PC-3 (cell line): ENCODE measurements at regions not wholly inside any gene's neighbourhood (a gene's known extent, or its start where the extent isn't known, plus 50 kb on each side); places are given as distances from the start of the nearest gene placed in this dataset.

Experiments
- ATAC-seq: fragments of 200-7000 bp; cut with Tn5 transposase; 2 replicates; pipeline ENCODE4 v1.9.1; 2020; ENCODE audit warnings: mild to moderate bottlenecking, moderate library complexity
- BruUV-seq: library from RNA; stranded (reverse); fragments of 400-500 nt; replicated peaks from 2 replicates; lab custom pipeline; 2021; lab: Mats Ljungman, UMichigan
- CTCF ChIA-PET: fragments of 300-600 bp; sonication (Branson Sonifier 250); formaldehyde crosslinking; loops from one replicate; lab custom pipeline; 2022; ENCODE audit warnings: antibody characterized with exemption; lab: Charles Lee
- POLR2A ChIA-PET: fragments of 300-600 bp; sonication (Branson Sonifier 250); formaldehyde crosslinking; loops from one replicate; lab custom pipeline; 2022; ENCODE audit warnings: antibody characterized with exemption; ENCODE audit not compliant: unreplicated experiment; lab: Charles Lee
- DNase-seq: peaks from one replicate; pipeline ENCODE4 v3.0.0-alpha.2; 2015
- H2AFZ ChIP-seq: fragments of 300-600 bp; sonication (generic); 2 replicates; pipeline ENCODE4 v1.6.0; 2016; ENCODE audit warnings: antibody characterized with exemption, low read length
- H3F3A ChIP-seq: fragments of 300-600 bp; sonication (generic); one replicate; pipeline ENCODE4 v1.6.0; 2017; ENCODE audit warnings: antibody characterized with exemption, low read length, control low read depth, mild to moderate bottlenecking; ENCODE audit not compliant: unreplicated experiment
- H3K27ac ChIP-seq: fragments of 300-600 bp; sonication (generic); 2 replicates; pipeline ENCODE4 v1.5.1; 2016; ENCODE audit warnings: mild to moderate bottlenecking, low read length
- H3K27me3 ChIP-seq: fragments of 300-600 bp; sonication (generic); 2 replicates; pipeline ENCODE4 v1.6.1; 2016; ENCODE audit warnings: low read length, mixed read lengths
- H3K36me3 ChIP-seq: fragments of 300-600 bp; sonication (generic); 2 replicates; pipeline ENCODE4 v1.6.1; 2016; ENCODE audit warnings: low read depth, mixed run types, low read length, mixed read lengths
- H3K4me1 ChIP-seq: fragments of 300-600 bp; sonication (generic); 2 replicates; pipeline ENCODE4 v1.5.1; 2016; ENCODE audit warnings: low read length; ENCODE audit not compliant: insufficient read depth
- H3K4me2 ChIP-seq: fragments of 300-600 bp; sonication (generic); 2 replicates; pipeline ENCODE4 v1.6.0; 2016; ENCODE audit warnings: low read length
- H3K4me3 ChIP-seq: fragments of 300-600 bp; sonication (generic); 2 replicates; pipeline ENCODE4 v1.5.1; 2016; ENCODE audit warnings: mild to moderate bottlenecking, low read length, mixed read lengths
- H3K79me2 ChIP-seq: fragments of 300-600 bp; sonication (generic); 2 replicates; pipeline ENCODE4 v1.6.1; 2017; ENCODE audit warnings: low read length, mixed read lengths
- H3K9ac ChIP-seq: fragments of 300-600 bp; sonication (generic); 2 replicates; pipeline ENCODE4 v1.6.0; 2016; ENCODE audit warnings: mild to moderate bottlenecking, low read length
- H3K9me2 ChIP-seq: fragments of 300-600 bp; sonication (generic); replicated peaks from 2 replicates; pipeline ENCODE4 v1.6.1; 2016; ENCODE audit warnings: mixed run types, low read length, mixed read lengths
- H3K9me3 ChIP-seq: fragments of 300-600 bp; sonication (generic); 2 replicates; pipeline ENCODE4 v1.6.1; 2016; ENCODE audit warnings: low read length, mixed read lengths
- H4K20me1 ChIP-seq: fragments of 300-600 bp; sonication (generic); 2 replicates; pipeline ENCODE4 v1.6.1; 2016; ENCODE audit warnings: low read length, mixed read lengths
- EZH2 ChIP-seq: fragments of 300-600 bp; sonication (generic); IDR thresholded peaks from one replicate; pipeline ENCODE4 v1.6.1; 2017; ENCODE audit warnings: antibody characterized with exemption, mild to moderate bottlenecking, low read length; ENCODE audit not compliant: unreplicated experiment
- EZH2phosphoT487 ChIP-seq: fragments of 300-600 bp; sonication (generic); IDR thresholded peaks from 2 replicates; pipeline ENCODE4 v1.6.1; 2018; ENCODE audit warnings: mild to moderate bottlenecking, antibody characterized with exemption, low read length, borderline replicate concordance
- intact Hi-C: fragments of 100-400 bp; cut with micrococcal nuclease; formaldehyde crosslinking; loops from 2 replicates; pipeline ENCODE4 v1.9.0; 2023
- TF ChIP-seq, protein P1 (sequence below): fragments of 300-600 bp; sonication (generic); conservative IDR thresholded peaks from 2 replicates; pipeline ENCODE4 v1.5.1; 2017; ENCODE audit warnings: antibody characterized with exemption, low read depth, mild to moderate bottlenecking, low read length

DNA sequence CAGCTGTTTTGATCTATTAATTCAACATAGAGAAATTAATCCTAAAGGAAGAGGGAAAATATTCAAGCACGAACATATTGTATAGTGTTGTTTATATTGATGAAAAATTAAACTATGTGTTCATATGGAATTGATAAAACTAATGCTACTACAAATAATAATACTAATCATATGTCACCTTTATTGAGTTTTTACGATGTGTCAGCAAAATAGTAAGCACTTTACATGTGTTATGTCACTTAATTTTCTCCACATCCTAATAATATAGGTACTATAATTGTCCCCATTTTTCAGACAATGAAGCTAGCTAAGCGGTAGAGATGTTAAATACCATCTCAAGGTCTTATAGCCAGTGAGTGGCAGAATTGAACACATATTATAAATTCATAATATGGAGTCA is 2008.5 kb upstream of the WWC1 start:
- H3K27ac ChIP-seq: no peak overlapping the region
- H4K20me1 ChIP-seq: no peaks in the 10 kb centered on the region
- 0 out of 2 replicates have a peak, but pooled peaks cover 8% of the 10 kb centered on the region for H3K9me3 ChIP-seq
- H3K36me3 ChIP-seq: no peaks in the 10 kb centered on the region
- H3K9me2 ChIP-seq: no peaks in the 10 kb centered on the region
- H2AFZ ChIP-seq: no peak overlapping the region
- H3K4me2 ChIP-seq: no peak overlapping the region
- H3F3A ChIP-seq: no peaks in the 10 kb centered on the region
- DNase-seq (no peak), ATAC-seq (no peak)
- H3K27me3 ChIP-seq: no peaks in the 10 kb centered on the region
- H3K4me3 ChIP-seq: no peak overlapping the region
- intact Hi-C loops: no loop called here
- H3K4me1 ChIP-seq: no peaks in the 10 kb centered on the region
- ChIA-PET CTCF (no interaction called here), POLR2A (no interaction called here)
- H3K9ac ChIP-seq: no peak overlapping the region
- BruUV-seq: no TSS peak
- H3K79me2 ChIP-seq: no peaks in the 10 kb centered on the region
- no peak for TF ChIP-seq EZH2
- no peak for TF ChIP-seq EZH2phosphoT487
- TF ChIP-seq, protein P1, sequence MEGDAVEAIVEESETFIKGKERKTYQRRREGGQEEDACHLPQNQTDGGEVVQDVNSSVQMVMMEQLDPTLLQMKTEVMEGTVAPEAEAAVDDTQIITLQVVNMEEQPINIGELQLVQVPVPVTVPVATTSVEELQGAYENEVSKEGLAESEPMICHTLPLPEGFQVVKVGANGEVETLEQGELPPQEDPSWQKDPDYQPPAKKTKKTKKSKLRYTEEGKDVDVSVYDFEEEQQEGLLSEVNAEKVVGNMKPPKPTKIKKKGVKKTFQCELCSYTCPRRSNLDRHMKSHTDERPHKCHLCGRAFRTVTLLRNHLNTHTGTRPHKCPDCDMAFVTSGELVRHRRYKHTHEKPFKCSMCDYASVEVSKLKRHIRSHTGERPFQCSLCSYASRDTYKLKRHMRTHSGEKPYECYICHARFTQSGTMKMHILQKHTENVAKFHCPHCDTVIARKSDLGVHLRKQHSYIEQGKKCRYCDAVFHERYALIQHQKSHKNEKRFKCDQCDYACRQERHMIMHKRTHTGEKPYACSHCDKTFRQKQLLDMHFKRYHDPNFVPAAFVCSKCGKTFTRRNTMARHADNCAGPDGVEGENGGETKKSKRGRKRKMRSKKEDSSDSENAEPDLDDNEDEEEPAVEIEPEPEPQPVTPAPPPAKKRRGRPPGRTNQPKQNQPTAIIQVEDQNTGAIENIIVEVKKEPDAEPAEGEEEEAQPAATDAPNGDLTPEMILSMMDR: no peak

DNA sequence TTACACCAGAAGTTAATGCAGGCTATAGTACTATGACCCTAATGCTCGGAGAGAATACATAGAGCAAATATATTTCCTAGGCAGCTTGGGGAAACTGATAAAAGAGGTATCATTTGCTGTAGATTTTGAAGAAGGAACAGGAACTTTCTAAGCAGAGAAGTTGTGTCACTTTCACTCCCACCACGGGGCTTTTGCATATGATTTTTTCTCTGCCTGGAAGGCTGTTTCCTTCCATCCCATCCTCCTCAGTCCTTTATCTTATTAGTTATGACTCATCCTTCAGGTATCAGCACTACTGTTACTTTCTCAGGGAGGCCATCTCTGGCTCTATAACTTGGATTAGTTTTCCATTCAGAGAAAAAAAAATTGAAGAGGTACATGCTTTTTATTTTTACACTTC is 2006.1 kb upstream of the WWC1 start:
- intact Hi-C loops: no loop called here
- H3K4me2 ChIP-seq: no peak overlapping the region
- CTCF ChIA-PET: no interaction called here
- H3K36me3 ChIP-seq: no peaks in the 10 kb centered on the region
- no peak overlapping the region for H3K9ac ChIP-seq
- ATAC-seq (no peak), DNase-seq (no peak)
- H3K27me3 ChIP-seq: no peaks in the 10 kb centered on the region
- H2AFZ ChIP-seq: no peak overlapping the region
- H3K9me3 ChIP-seq: peaks cover 5% of the 10 kb centered on the region; the same call in 1 of the 2 replicates
- no peaks in the 10 kb centered on the region for H3K9me2 ChIP-seq
- no peaks in the 10 kb centered on the region for H3K79me2 ChIP-seq
- no peaks in the 10 kb centered on the region for H4K20me1 ChIP-seq
- no peak for TF ChIP-seq EZH2
- TF ChIP-seq, protein P1: no peak
- TF ChIP-seq EZH2phosphoT487: no peak
- no peak overlapping the region for H3K4me3 ChIP-seq
- no TSS peak for BruUV-seq
- H3F3A ChIP-seq: no peaks in the 10 kb centered on the region
- POLR2A ChIA-PET: no interaction called here
- H3K27ac ChIP-seq: no peak overlapping the region
- H3K4me1 ChIP-seq: no peaks in the 10 kb centered on the region

DNA sequence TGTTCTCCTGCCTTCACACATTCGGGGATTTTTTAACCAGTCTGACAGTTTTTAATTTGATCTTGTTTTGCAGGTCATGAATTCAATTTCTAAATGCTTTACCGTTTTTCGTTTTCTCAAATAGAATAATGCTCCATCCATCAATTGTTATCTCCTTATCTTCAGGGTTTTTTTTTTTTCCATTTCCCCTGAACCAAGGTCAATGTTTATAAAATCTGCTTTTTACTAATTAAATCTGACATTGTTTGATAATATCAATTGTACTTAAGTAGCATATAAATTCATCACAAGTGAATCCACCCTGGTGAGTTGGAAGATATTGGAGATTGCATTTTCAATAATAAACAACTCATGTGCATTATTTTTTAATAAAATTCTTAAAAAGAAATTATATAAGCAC is 2004.6 kb upstream of the WWC1 start:
- ChIA-PET CTCF (no interaction called here), POLR2A (no interaction called here)
- Histone ChIP-seq H3F3A (no peaks in the 10 kb centered on the region), H3K9me3 (peaks cover under 1% of the 10 kb centered on the region; the same call in 1 of the 2 replicates), H3K27ac (no peak overlapping the region), H3K9ac (no peak overlapping the region), H3K4me2 (no peak overlapping the region), H3K9me2 (no peaks in the 10 kb centered on the region), H3K27me3 (no peaks in the 10 kb centered on the region), H3K4me1 (no peaks in the 10 kb centered on the region), H3K79me2 (no peaks in the 10 kb centered on the region), H2AFZ (no peak overlapping the region), H4K20me1 (no peaks in the 10 kb centered on the region), H3K4me3 (no peak overlapping the region), H3K36me3 (no peaks in the 10 kb centered on the region)
- DNase-seq: no peak
- BruUV-seq: no TSS peak
- ATAC-seq: no peak
- TF ChIP-seq EZH2: no peak
- TF ChIP-seq, protein P1: no peak
- TF ChIP-seq EZH2phosphoT487: no peak
- intact Hi-C loops: no loop called here
